C4-2B (cell line): ENCODE measurements at regions not wholly inside any gene's neighbourhood (a gene's known extent, or its start where the extent isn't known, plus 50 kb on each side); places are given as distances from the start of the nearest gene placed in this dataset.

ENCODE experiments used
- ZFX ChIP-seq: fragments of 450-650 bp; IDR thresholded peaks from 2 replicates; pipeline ENCODE4 v1.6.1; 2017
- TF ChIP-seq, protein P1 (sequence below): fragments of 450-650 bp; conservative IDR thresholded peaks from 2 replicates; pipeline ENCODE4 v1.5.1; 2017; ENCODE audit warnings: mild to moderate bottlenecking

DNA sequence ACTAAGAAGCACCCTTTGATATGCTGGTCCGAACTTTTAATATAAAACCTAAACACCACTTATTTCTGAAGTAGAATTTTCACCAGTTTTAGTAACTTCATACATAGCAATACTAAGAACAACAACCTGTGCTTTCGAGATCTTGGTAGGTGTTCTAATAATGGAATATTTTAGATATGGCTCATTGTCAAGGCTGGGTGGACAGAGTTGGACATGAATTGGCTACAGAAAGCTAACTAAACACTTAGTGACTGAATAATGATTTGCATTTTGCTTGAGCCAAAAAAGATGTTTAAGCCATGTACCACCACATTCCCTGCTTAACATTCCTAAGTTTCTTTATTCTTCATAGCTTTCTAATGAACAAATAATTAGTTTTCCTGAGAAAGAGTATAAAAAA lies 344.3 kb upstream of the SGCG start:
- TF ChIP-seq, protein P1, sequence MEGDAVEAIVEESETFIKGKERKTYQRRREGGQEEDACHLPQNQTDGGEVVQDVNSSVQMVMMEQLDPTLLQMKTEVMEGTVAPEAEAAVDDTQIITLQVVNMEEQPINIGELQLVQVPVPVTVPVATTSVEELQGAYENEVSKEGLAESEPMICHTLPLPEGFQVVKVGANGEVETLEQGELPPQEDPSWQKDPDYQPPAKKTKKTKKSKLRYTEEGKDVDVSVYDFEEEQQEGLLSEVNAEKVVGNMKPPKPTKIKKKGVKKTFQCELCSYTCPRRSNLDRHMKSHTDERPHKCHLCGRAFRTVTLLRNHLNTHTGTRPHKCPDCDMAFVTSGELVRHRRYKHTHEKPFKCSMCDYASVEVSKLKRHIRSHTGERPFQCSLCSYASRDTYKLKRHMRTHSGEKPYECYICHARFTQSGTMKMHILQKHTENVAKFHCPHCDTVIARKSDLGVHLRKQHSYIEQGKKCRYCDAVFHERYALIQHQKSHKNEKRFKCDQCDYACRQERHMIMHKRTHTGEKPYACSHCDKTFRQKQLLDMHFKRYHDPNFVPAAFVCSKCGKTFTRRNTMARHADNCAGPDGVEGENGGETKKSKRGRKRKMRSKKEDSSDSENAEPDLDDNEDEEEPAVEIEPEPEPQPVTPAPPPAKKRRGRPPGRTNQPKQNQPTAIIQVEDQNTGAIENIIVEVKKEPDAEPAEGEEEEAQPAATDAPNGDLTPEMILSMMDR = no peak
- no peak for TF ChIP-seq ZFX
